GM19328 (cell line): ENCODE measurements at regions not wholly inside any gene's neighbourhood (a gene's known extent, or its start where the extent isn't known, plus 50 kb on each side); places are given as distances from the start of the nearest gene placed in this dataset.
"Not testable (repeated sequence)": the region's sequence is repeated elsewhere in the genome, so short reads cannot be mapped to it uniquely, and the experiment has no call there.

Source experiments
- ATAC-seq: cut with Tn5 transposase; IDR thresholded peaks from one replicate; pipeline ENCODE4 v1.9.1; 2021; ENCODE audit warnings: mild to moderate bottlenecking, moderate library complexity; ENCODE audit not compliant: unreplicated experiment

- no peak for ATAC-seq
Measured at GRCh38 chr7:35908331-35909216, 107.7 kb downstream of the SEPTIN7 start.

- no peak for ATAC-seq
Measured at GRCh38 chr7:35909870-35910357, 109.1 kb downstream of the SEPTIN7 start.

- not testable (repeated sequence) for ATAC-seq
Measured at GRCh38 chr7:35910621-35911020, 109.8 kb downstream of the SEPTIN7 start.

GRCh38 chr7:35913350-35913749, 112.5 kb downstream of the SEPTIN7 start:
- ATAC-seq = not testable (repeated sequence)

- not testable (repeated sequence) for ATAC-seq
Measured at GRCh38 chr7:35914214-35914613, 113.4 kb downstream of the SEPTIN7 start.

GRCh38 chr7:35915247-35915955, 114.5 kb downstream of the SEPTIN7 start:
- ATAC-seq = not testable (repeated sequence)

GRCh38 chr7:35918217-35918616, 117.4 kb downstream of the SEPTIN7 start:
- ATAC-seq = not testable (repeated sequence)

- not testable (repeated sequence) for ATAC-seq
Measured at GRCh38 chr7:35919607-35920006, 118.8 kb downstream of the SEPTIN7 start.

- ATAC-seq = not testable (repeated sequence)
Measured at GRCh38 chr7:35921338-35921737, 120.5 kb downstream of the SEPTIN7 start.

GRCh38 chr7:35924668-35925067, 123.8 kb downstream of the SEPTIN7 start:
- not testable (repeated sequence) for ATAC-seq

GRCh38 chr7:35926966-35927365, 126.1 kb downstream of the SEPTIN7 start:
- ATAC-seq = not testable (repeated sequence)

- ATAC-seq = not testable (repeated sequence)
Measured at GRCh38 chr7:35931134-35931533, 130.3 kb downstream of the SEPTIN7 start.

GRCh38 chr7:35931551-35931950, 130.7 kb downstream of the SEPTIN7 start:
- not testable (repeated sequence) for ATAC-seq

GRCh38 chr7:35940695-35941094, 139.8 kb downstream of the SEPTIN7 start:
- not testable (repeated sequence) for ATAC-seq

GRCh38 chr7:35945621-35946020, 144.8 kb downstream of the SEPTIN7 start:
- ATAC-seq = not testable (repeated sequence)

GRCh38 chr7:35955735-35956134, 154.9 kb downstream of the SEPTIN7 start:
- ATAC-seq = not testable (repeated sequence)

GRCh38 chr7:35956988-35957387, 156.1 kb downstream of the SEPTIN7 start:
- ATAC-seq = not testable (repeated sequence)

- not testable (repeated sequence) for ATAC-seq
Measured at GRCh38 chr7:35961260-35961659, 160.4 kb downstream of the SEPTIN7 start.

- not testable (repeated sequence) for ATAC-seq
Measured at GRCh38 chr7:35962607-35963006, 161.8 kb downstream of the SEPTIN7 start.

- no peak for ATAC-seq
Measured at GRCh38 chr7:35967366-35968139, 166.7 kb downstream of the SEPTIN7 start.
